Mucosa of descending colon (tissue), 3 donors: ENCODE measurements at regions not wholly inside any gene's neighbourhood (a gene's known extent, or its start where the extent isn't known, plus 50 kb on each side); places are given as distances from the start of the nearest gene placed in this dataset.

Source experiments
- ATAC-seq: fragments of 200-7000 bp; cut with Tn5 transposase; one replicate; pipeline ENCODE4 v1.9.1; 2020; ENCODE audit warnings: mild to moderate bottlenecking, moderate library complexity
- DNase-seq, 3 donors: peaks; one replicate each; pipeline ENCODE4 v3.0.0-alpha.2; 2020
- H3K36me3 ChIP-seq: fragments of 200-600 bp; one replicate; pipeline ENCODE4 v1.8.0; 2021; ENCODE audit warnings: low read depth, mild to moderate bottlenecking
- H3K4me1 ChIP-seq: fragments of 200-600 bp; one replicate; pipeline ENCODE4 v1.8.0; 2021; ENCODE audit warnings: low read depth, mild to moderate bottlenecking
- H3K4me3 ChIP-seq: fragments of 200-600 bp; one replicate; pipeline ENCODE4 v1.8.0; 2021; ENCODE audit warnings: mild to moderate bottlenecking
- H3K9me3 ChIP-seq: fragments of 200-600 bp; one replicate; pipeline ENCODE4 v1.8.0; 2021; ENCODE audit warnings: mild to moderate bottlenecking
- CTCF ChIP-seq: fragments of 200-600 bp; IDR thresholded peaks from one replicate; pipeline ENCODE4 v1.8.0; 2022; ENCODE audit warnings: antibody characterized with exemption, mild to moderate bottlenecking
- intact Hi-C, 2 donors: fragments of 100-400 bp; cut with DNase I in 1 of 2; cut with micrococcal nuclease in 1 of 2; formaldehyde crosslinking; loops; one replicate each; pipeline versions ENCODE4 v1.11.0 to v1.11.1; 2022; cut with DNase I, micrococcal nuclease
- donor health status: DM: no; HTN: no; CAD: no; lungs with moderate emphysema.
- donor health status: DM: no; HTN: no; CAD: no.
- donor health status: DM: no; HTN: yes; CAD: no.

GRCh38 chr3:76479161-76479650 lies 560.7 kb upstream of the ROBO2 start:
- ATAC-seq (no peak), DNase-seq (no peak)
- H3K4me3 ChIP-seq = no peak overlapping the region
- no peaks in the 10 kb centered on the region for H3K4me1 ChIP-seq
- no peaks in the 10 kb centered on the region for H3K36me3 ChIP-seq
- peaks cover 3% of the 10 kb centered on the region for H3K9me3 ChIP-seq
- no peak for TF ChIP-seq CTCF
- intact Hi-C loops = no loop called here

- DNase-seq (no peak), ATAC-seq (no peak)
- Histone ChIP-seq H3K4me1 (no peaks in the 10 kb centered on the region), H3K9me3 (peaks cover 4% of the 10 kb centered on the region), H3K4me3 (no peak overlapping the region), H3K36me3 (no peaks in the 10 kb centered on the region)
- intact Hi-C loops = no loop called here
- TF ChIP-seq CTCF = no peak
These were observed 557.4 kb upstream of the ROBO2 start for GRCh38 chr3:76482510-76482909.

- no peak overlapping the region for H3K4me3 ChIP-seq
- H3K36me3 ChIP-seq = no peaks in the 10 kb centered on the region
- ATAC-seq = no peak
- H3K4me1 ChIP-seq = no peaks in the 10 kb centered on the region
- peaks cover 12% of the 10 kb centered on the region for H3K9me3 ChIP-seq
- no peak for DNase-seq
- no peak for TF ChIP-seq CTCF
- intact Hi-C loops = no loop called here
These were observed 552.5 kb upstream of the ROBO2 start for GRCh38 chr3:76487446-76487845.

GRCh38 chr3:76490064-76490463 lies 549.8 kb upstream of the ROBO2 start:
- H3K9me3 ChIP-seq = peaks cover 12% of the 10 kb centered on the region
- H3K36me3 ChIP-seq = no peaks in the 10 kb centered on the region
- TF ChIP-seq CTCF = no peak
- ATAC-seq (no peak), DNase-seq (no peak)
- H3K4me3 ChIP-seq = no peak overlapping the region
- intact Hi-C loops = no loop called here
- no peaks in the 10 kb centered on the region for H3K4me1 ChIP-seq

- TF ChIP-seq CTCF = no peak
- intact Hi-C loops = no loop called here
- ATAC-seq (no peak), DNase-seq (no peak)
- Histone ChIP-seq H3K36me3 (no peaks in the 10 kb centered on the region), H3K9me3 (peaks cover 2% of the 10 kb centered on the region), H3K4me1 (no peaks in the 10 kb centered on the region), H3K4me3 (no peak overlapping the region)
These were observed 544.7 kb upstream of the ROBO2 start for GRCh38 chr3:76495216-76495615.

- intact Hi-C loops = no loop called here
These were observed 542.3 kb upstream of the ROBO2 start for GRCh38 chr3:76497636-76498035.

More at GRCh38 chr3:76497636-76498035, 542.3 kb upstream of the ROBO2 start:
- no peak for ATAC-seq
- H3K4me1 ChIP-seq = no peaks in the 10 kb centered on the region
- H3K9me3 ChIP-seq = peaks cover 2% of the 10 kb centered on the region
- no peak for DNase-seq
- H3K4me3 ChIP-seq = no peak overlapping the region
- no peak for TF ChIP-seq CTCF
- no peaks in the 10 kb centered on the region for H3K36me3 ChIP-seq
